ENCODE measurements at regions not wholly inside any gene's neighbourhood (a gene's known extent, or its start where the extent isn't known, plus 50 kb on each side); places are given as distances from the start of the nearest gene placed in this dataset.

- DNase-seq, result no peak
- intact Hi-C loops (cut with DNase I), result no loop called here
- Histone ChIP-seq H3K27ac (no peak overlapping the region), H3K4me1 (replicated peaks in 1 of 2) (no peaks in the 10 kb centered on the region), H3K4me3 (no peak overlapping the region), H3K9me3 (replicated peaks in 1 of 3) (no peaks in the 10 kb centered on the region), H3K36me3 (replicated peaks in 1 of 2) (no peaks in the 10 kb centered on the region), H3K27me3 (no peaks in the 10 kb centered on the region)
- TF ChIP-seq POLR2A (IDR thresholded peaks at IDR 0.05), result no peak
- TF ChIP-seq, protein P1, sequence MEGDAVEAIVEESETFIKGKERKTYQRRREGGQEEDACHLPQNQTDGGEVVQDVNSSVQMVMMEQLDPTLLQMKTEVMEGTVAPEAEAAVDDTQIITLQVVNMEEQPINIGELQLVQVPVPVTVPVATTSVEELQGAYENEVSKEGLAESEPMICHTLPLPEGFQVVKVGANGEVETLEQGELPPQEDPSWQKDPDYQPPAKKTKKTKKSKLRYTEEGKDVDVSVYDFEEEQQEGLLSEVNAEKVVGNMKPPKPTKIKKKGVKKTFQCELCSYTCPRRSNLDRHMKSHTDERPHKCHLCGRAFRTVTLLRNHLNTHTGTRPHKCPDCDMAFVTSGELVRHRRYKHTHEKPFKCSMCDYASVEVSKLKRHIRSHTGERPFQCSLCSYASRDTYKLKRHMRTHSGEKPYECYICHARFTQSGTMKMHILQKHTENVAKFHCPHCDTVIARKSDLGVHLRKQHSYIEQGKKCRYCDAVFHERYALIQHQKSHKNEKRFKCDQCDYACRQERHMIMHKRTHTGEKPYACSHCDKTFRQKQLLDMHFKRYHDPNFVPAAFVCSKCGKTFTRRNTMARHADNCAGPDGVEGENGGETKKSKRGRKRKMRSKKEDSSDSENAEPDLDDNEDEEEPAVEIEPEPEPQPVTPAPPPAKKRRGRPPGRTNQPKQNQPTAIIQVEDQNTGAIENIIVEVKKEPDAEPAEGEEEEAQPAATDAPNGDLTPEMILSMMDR (IDR thresholded peaks at IDR 0.05), result no peak
- WGBS, 4 donors, result 68 to 80% (median 73%) methylated on average over 5 to 8 of the region's 8 CpGs
Measured at GRCh38 chr20:57921676-57922075, 211.9 kb upstream of the PMEPA1 start.

- intact Hi-C loops (cut with DNase I), result no loop called here
- no peaks in the 10 kb centered on the region for H3K4me1 ChIP-seq (replicated peaks in 1 of 2)
- 66 to 93% (median 75%) methylated on average over 4 to 6 of the region's 6 CpGs for WGBS, 4 donors
- no peaks in the 10 kb centered on the region for H3K9me3 ChIP-seq (replicated peaks in 1 of 3)
- no peak for TF ChIP-seq POLR2A (IDR thresholded peaks at IDR 0.05)
- H3K36me3 ChIP-seq (replicated peaks in 1 of 2), result no peaks in the 10 kb centered on the region
- H3K4me3 ChIP-seq, result no peak overlapping the region
- no peak for DNase-seq
- H3K27ac ChIP-seq, result no peak overlapping the region
- H3K27me3 ChIP-seq, result no peaks in the 10 kb centered on the region
Measured at GRCh38 chr20:57920971-57921370, 211.2 kb upstream of the PMEPA1 start.

DNA sequence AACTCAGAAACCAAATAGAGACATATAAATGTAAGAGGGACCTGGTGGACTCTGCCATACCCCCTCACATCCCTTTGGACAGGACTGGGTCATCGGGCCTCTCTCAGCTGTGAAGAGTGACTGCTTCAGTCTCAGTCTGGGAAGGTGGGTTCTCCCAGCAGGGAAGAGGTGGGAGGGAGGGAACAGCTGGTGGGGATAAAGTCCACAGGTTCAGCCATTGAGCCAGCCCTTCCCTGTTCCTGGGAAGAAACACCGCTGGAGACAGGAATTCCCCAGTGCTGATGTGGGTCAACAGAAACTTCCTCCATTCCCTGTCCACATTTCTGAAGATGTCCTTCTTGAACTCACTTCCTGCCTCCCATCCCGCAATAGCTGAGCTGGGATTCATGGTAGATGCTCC, 209.2 kb upstream of the PMEPA1 start:
- Histone ChIP-seq H3K36me3 (replicated peaks in 1 of 2) (no peaks in the 10 kb centered on the region), H3K27ac (no peak overlapping the region), H3K9me3 (replicated peaks in 1 of 3) (no peaks in the 10 kb centered on the region), H3K27me3 (no peaks in the 10 kb centered on the region), H3K4me3 (no peak overlapping the region), H3K4me1 (replicated peaks in 1 of 2) (no peaks in the 10 kb centered on the region)
- intact Hi-C loops (cut with DNase I), result no loop called here
- WGBS, 4 donors, result 66 to 75% (median 69%) methylated on average over 3 of the region's 3 CpGs
- DNase-seq, result no peak
- TF ChIP-seq, protein P1 (IDR thresholded peaks at IDR 0.05), result no peak
- no peak for TF ChIP-seq POLR2A (IDR thresholded peaks at IDR 0.05)

DNA sequence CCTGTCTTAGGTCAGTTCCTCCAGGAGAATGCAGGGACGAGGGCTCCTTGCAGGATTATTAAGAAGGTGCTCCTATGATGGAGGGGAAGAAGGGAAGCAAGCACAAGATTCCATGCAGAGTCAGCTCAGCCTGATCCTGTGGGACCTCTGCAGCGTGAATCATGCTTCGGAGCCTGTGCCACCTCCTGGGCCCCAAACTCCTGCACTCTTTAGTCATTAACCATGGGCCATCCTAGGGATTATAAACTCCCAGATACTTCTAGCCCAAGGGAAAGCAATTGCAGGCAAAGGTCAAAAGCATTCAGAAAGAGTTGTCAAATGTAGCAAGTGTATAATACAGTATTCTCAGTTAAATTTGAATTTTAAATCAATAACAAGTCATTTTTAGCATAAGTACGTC, 208.7 kb upstream of the PMEPA1 start:
- no peak for TF ChIP-seq POLR2A (IDR thresholded peaks at IDR 0.05)
- TF ChIP-seq, protein P1 (IDR thresholded peaks at IDR 0.05), result no peak

GRCh38 chr20:57914205-57914604, 204.4 kb upstream of the PMEPA1 start:
- Histone ChIP-seq H3K36me3 (replicated peaks in 1 of 2) (no peaks in the 10 kb centered on the region), H3K4me3 (no peak overlapping the region), H3K9me3 (replicated peaks in 1 of 3) (no peaks in the 10 kb centered on the region), H3K4me1 (replicated peaks in 1 of 2) (no peaks in the 10 kb centered on the region), H3K27ac (no peak overlapping the region), H3K27me3 (no peaks in the 10 kb centered on the region)
- TF ChIP-seq, protein P1 (IDR thresholded peaks at IDR 0.05), result no peak
- TF ChIP-seq POLR2A (IDR thresholded peaks at IDR 0.05), result no peak
- 62 to 79% (median 70%) methylated on average over 3 to 4 of the region's 4 CpGs for WGBS, 4 donors
- no peak for DNase-seq
- intact Hi-C loops (cut with DNase I), result no loop called here

More for the DNA sequence above, 208.7 kb upstream of the PMEPA1 start:
- H3K9me3 ChIP-seq (replicated peaks in 1 of 3), result no peaks in the 10 kb centered on the region
- H3K27me3 ChIP-seq, result no peaks in the 10 kb centered on the region
- DNase-seq, result no peak
- no peak overlapping the region for H3K27ac ChIP-seq
- H3K4me1 ChIP-seq (replicated peaks in 1 of 2), result no peaks in the 10 kb centered on the region
- intact Hi-C loops (cut with DNase I), result no loop called here
- H3K36me3 ChIP-seq (replicated peaks in 1 of 2), result no peaks in the 10 kb centered on the region
- 65 to 77% (median 72%) methylated on average over 4 of the region's 4 CpGs for WGBS, 4 donors
- no peak overlapping the region for H3K4me3 ChIP-seq
